ENCODE measurements at regions not wholly inside any gene's neighbourhood (a gene's known extent, or its start where the extent isn't known, plus 50 kb on each side); places are given as distances from the start of the nearest gene placed in this dataset.
"Not testable (repeated sequence)": the region's sequence is repeated elsewhere in the genome, so short reads cannot be mapped to it uniquely, and the experiment has no call there.

- H3K4me2 ChIP-seq (ENCODE audit: control insufficient read depth, insufficient read depth); H3K4me3 ChIP-seq; in situ Hi-C loops (cut with MboI); H4K20me1 ChIP-seq (ENCODE audit: control insufficient read depth, insufficient read depth); intact Hi-C loops (cut with micrococcal nuclease; ENCODE audit: unreplicated experiment); BruUV-seq (replicated peaks); FAIRE-seq; H3K27me3 ChIP-seq (replicated peaks in 1 of 2; ENCODE audit: control insufficient read depth in 2 of 2, insufficient read depth in 2 of 2, low read length in 1 of 2); SMC1A ChIA-PET (ENCODE audit: uncharacterized antibody, unreplicated experiment); H3K4me1 ChIP-seq (ENCODE audit: control insufficient read depth, insufficient read depth, low read length); DNase-seq (ENCODE audit: low read depth, low spot score); ATAC-seq; H3K9me3 ChIP-seq (replicated peaks; ENCODE audit: control insufficient read depth, insufficient read depth, low read length); H3K27ac ChIP-seq (ENCODE audit: control insufficient read depth, insufficient read depth); H3K79me2 ChIP-seq (ENCODE audit: control insufficient read depth, insufficient read depth, low read length); RAD21 ChIA-PET (ENCODE audit: unreplicated experiment); CTCF ChIA-PET; H3K36me3 ChIP-seq (ENCODE audit: control insufficient read depth in 2 of 2, insufficient read depth in 2 of 2, low read length in 1 of 2); H2AFZ ChIP-seq (ENCODE audit: control insufficient read depth, low read depth, low read length); H3K9ac ChIP-seq (ENCODE audit: control insufficient read depth, insufficient read depth, low read length): not testable (repeated sequence)
- POLR2A ChIA-PET, result interaction anchor here (0.7 kb wide), 1 partner anchor 531 kb away, joined by 6 read pairs; no protein-coding TSS in a partner anchor
- WGBS (ENCODE audit: insufficient coverage, insufficient replicate concordance, low lambda C conversion rate, missing lambda C conversion rate), result 82% methylated on average over 1 of the region's 1 CpG
Observed at GRCh38 chrX:30994018-30994417, 77.8 kb downstream of the FTHL17 start.

- Histone ChIP-seq H2AFZ (ENCODE audit: control insufficient read depth, low read depth, low read length) (no peak overlapping the region), H3K79me2 (ENCODE audit: control insufficient read depth, insufficient read depth, low read length) (no peaks in the 10 kb centered on the region), H3K27me3 (replicated peaks in 1 of 2; ENCODE audit: control insufficient read depth in 2 of 2, insufficient read depth in 2 of 2, low read length in 1 of 2) (0 out of 4 replicates have a peak, but pooled peaks cover 0 to 2% of the 10 kb centered on the region in 2 experiments), H3K9me3 (replicated peaks; ENCODE audit: control insufficient read depth, insufficient read depth, low read length) (no peaks in the 10 kb centered on the region; the same call in 2 of the 3 replicates), H3K4me2 (ENCODE audit: control insufficient read depth, insufficient read depth) (no peak overlapping the region), H3K9ac (ENCODE audit: control insufficient read depth, insufficient read depth, low read length) (no peak overlapping the region), H3K36me3 (ENCODE audit: control insufficient read depth in 2 of 2, insufficient read depth in 2 of 2, low read length in 1 of 2) (no peaks in the 10 kb centered on the region), H3K27ac (ENCODE audit: control insufficient read depth, insufficient read depth) (no peak overlapping the region), H3K4me3 (no peak overlapping the region), H4K20me1 (ENCODE audit: control insufficient read depth, insufficient read depth) (no peaks in the 10 kb centered on the region), H3K4me1 (ENCODE audit: control insufficient read depth, insufficient read depth, low read length) (no peaks in the 10 kb centered on the region)
- ChIA-PET CTCF (no interaction called here), SMC1A (ENCODE audit: uncharacterized antibody, unreplicated experiment) (no interaction called here), POLR2A (no interaction called here), RAD21 (ENCODE audit: unreplicated experiment) (no interaction called here)
- in situ Hi-C loops (cut with MboI), result no loop called here
- DNase-seq (ENCODE audit: low read depth, low spot score), result no peak
- intact Hi-C loops (cut with micrococcal nuclease; ENCODE audit: unreplicated experiment), result no loop called here
- no peak for FAIRE-seq
- WGBS (ENCODE audit: insufficient coverage, insufficient replicate concordance, low lambda C conversion rate, missing lambda C conversion rate), result 48% methylated on average over 4 of the region's 4 CpGs
- no TSS peak for BruUV-seq (replicated peaks)
- no peak for ATAC-seq
- TF ChIP-seq RB1 (IDR thresholded peaks at IDR 0.05; ENCODE audit: borderline replicate concordance) (no peak), ATF3 (IDR thresholded peaks at IDR 0.05; ENCODE audit: borderline replicate concordance, extremely low read depth, low read depth, low read length) (no peak), CEBPB (IDR thresholded peaks at IDR 0.05; ENCODE audit: borderline replicate concordance in 1 of 2, low read depth in 2 of 2, low read length in 2 of 2) (no peak), YY1 (IDR thresholded peaks at IDR 0.05; ENCODE audit: low read depth, low read length) (no peak), CREB1 (IDR thresholded peaks at IDR 0.05; ENCODE audit: low read depth) (no peak), CBX5 (IDR thresholded peaks at IDR 0.05; ENCODE audit: low read depth) (no peak), SIX5 (IDR thresholded peaks at IDR 0.05; ENCODE audit: low read depth, low read length, severe bottlenecking) (no peak), ZNF592 (IDR thresholded peaks at IDR 0.05) (no peak), MAX (IDR thresholded peaks at IDR 0.05; ENCODE audit: low read depth, low read length) (no peak), MXI1 (IDR thresholded peaks at IDR 0.05; ENCODE audit: low read depth, low read length) (no peak)
Observed at GRCh38 chrX:30992381-30992904, 79.4 kb downstream of the FTHL17 start.
